GM12872 (cell line): ENCODE measurements at regions not wholly inside any gene's neighbourhood (a gene's known extent, or its start where the extent isn't known, plus 50 kb on each side); places are given as distances from the start of the nearest gene placed in this dataset.

ENCODE experiments used
- CTCF ChIP-seq: IDR thresholded peaks from 3 replicates; pipeline ENCODE4 v1.5.1; 2011; ENCODE audit warnings: low read depth, mild to moderate bottlenecking, low read length, moderate library complexity; ENCODE audit not compliant: insufficient read depth

- no peak for TF ChIP-seq CTCF
Measured at GRCh38 chr19:28245937-28246336, 967.0 kb downstream of the UQCRFS1 start.

GRCh38 chr19:28244966-28245365, 968.0 kb downstream of the UQCRFS1 start:
- no peak for TF ChIP-seq CTCF

- TF ChIP-seq CTCF: peak; percentile 50
Measured at GRCh38 chr19:28242317-28242927, 970.5 kb downstream of the UQCRFS1 start.

GRCh38 chr19:28239270-28239669, 973.7 kb downstream of the UQCRFS1 start:
- TF ChIP-seq CTCF: 0 out of 3 replicates have a peak, but pooled peaks have one; percentile 11

- TF ChIP-seq CTCF: no peak
Measured at GRCh38 chr19:28238270-28238820, 974.6 kb downstream of the UQCRFS1 start.

- no peak for TF ChIP-seq CTCF
Measured at GRCh38 chr19:28235606-28236125, 977.3 kb downstream of the UQCRFS1 start.

- no peak for TF ChIP-seq CTCF
Measured at GRCh38 chr19:28234637-28235036, 978.3 kb downstream of the UQCRFS1 start.
